HAP-1 (cell line): ENCODE measurements at regions not wholly inside any gene's neighbourhood (a gene's known extent, or its start where the extent isn't known, plus 50 kb on each side); places are given as distances from the start of the nearest gene placed in this dataset.
"Not testable (repeated sequence)": the region's sequence is repeated elsewhere in the genome, so short reads cannot be mapped to it uniquely, and the experiment has no call there.

Source experiments
- DNase-seq, 2 experiments: peaks; one replicate each; pipeline ENCODE4 v3.0.0-alpha.2; 2016 to 2020; ENCODE audit warnings: low spot score in 2 of 2
- H3K27me3 ChIP-seq: fragments of 250-450 bp; sonication (Bioruptor Pico); 2 replicates; pipeline ENCODE4 v1.5.1; 2020; ENCODE audit warnings: low read depth, mild to moderate bottlenecking, moderate library complexity
- H3K36me3 ChIP-seq: fragments of 250-450 bp; sonication (Bioruptor Pico); replicated peaks from 2 replicates; pipeline ENCODE4 v1.5.1; 2020; ENCODE audit warnings: mild to moderate bottlenecking
- H3K4me1 ChIP-seq: fragments of 250-450 bp; sonication (Bioruptor Pico); 2 replicates; pipeline ENCODE4 v1.5.1; 2020; ENCODE audit warnings: mild to moderate bottlenecking
- H3K4me3 ChIP-seq: fragments of 250-450 bp; sonication (Bioruptor Pico); 2 replicates; pipeline ENCODE4 v1.5.1; 2020; ENCODE audit warnings: mild to moderate bottlenecking, moderate library complexity
- H3K9me3 ChIP-seq: fragments of 250-450 bp; sonication (Bioruptor Pico); 2 replicates; pipeline ENCODE4 v1.5.1; 2020; ENCODE audit warnings: mild to moderate bottlenecking, moderate library complexity
- in situ Hi-C: fragments of 300-500 bp; cut with MboI; formaldehyde crosslinking; loops from 3 replicates; pipeline ENCODE4 v1.14.3; 2020; ENCODE audit warnings: low sequenced_read_pairs, inconsistent platforms, mixed read lengths

DNA sequence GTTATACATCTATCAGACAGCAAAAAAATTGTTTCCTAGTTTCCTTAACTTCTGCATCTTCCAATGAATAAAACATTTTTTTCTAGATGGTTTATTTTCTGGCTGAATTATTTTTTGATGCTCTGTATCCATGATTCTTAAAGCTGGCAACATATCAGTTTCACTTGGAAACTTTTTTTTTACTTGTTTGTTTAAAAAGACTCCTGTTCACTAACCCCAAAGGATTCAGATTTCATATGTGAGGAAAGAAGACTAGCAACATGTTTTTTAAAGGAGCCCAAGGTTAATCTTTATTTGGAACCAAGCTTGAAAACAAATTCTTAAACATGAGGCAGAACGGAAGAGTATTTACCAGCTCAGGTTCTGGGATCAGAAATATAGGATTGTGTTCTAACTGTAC is 632.3 kb downstream of the SLITRK6 start:
- DNase-seq: no peak
- in situ Hi-C loops: no loop called here

DNA sequence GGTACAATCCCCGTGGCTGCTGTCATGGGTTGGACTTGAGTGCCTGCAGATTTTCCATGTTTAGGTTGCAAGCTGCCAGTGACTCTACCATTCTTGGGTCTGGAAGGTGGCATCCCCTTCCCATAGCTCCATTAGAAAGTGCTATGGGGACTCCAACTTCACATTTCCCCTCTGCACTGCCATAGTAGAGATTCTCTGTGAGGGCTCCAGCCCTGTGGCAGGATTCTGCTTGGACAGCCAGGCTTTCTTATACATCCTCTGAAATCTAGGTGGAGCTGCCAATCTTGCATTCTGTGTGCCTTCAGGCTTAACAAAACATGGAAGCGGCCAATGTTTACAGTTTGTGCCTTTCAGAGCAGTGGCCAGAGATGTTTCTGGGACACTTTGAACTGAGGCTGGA is 636.2 kb downstream of the SLITRK6 start:
- Histone ChIP-seq H3K36me3 (no peaks in the 10 kb centered on the region), H3K27me3 (no peaks in the 10 kb centered on the region), H3K4me3 (no peak overlapping the region), H3K9me3 (no peaks in the 10 kb centered on the region), H3K4me1 (no peaks in the 10 kb centered on the region)
- in situ Hi-C loops: no loop called here
- DNase-seq: no peak

More for the DNA sequence above, 632.3 kb downstream of the SLITRK6 start:
- H3K27me3 ChIP-seq: no peaks in the 10 kb centered on the region
- H3K36me3 ChIP-seq: no peaks in the 10 kb centered on the region
- H3K9me3 ChIP-seq: no peaks in the 10 kb centered on the region
- no peak overlapping the region for H3K4me3 ChIP-seq
- H3K4me1 ChIP-seq: no peaks in the 10 kb centered on the region

DNA sequence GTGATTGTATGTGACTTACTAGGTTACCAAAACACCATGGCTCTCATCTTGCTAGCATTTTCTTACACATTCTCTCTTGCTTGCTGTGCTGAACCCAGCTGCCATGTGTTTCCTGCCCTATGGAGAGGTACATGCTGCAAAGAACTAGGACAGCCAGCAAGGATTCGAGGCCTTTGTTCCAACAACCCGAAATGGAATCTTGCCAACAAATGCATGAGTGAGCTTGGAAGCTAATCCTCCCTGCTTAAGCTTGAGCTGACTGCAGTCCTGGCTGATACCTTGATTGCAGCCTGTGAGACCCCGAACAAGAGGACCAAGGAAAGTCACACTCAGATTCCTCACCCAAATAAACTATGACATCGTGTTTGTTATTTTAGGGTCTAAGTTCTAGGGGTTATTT is 651.2 kb downstream of the SLITRK6 start:
- peak; percentile 61 to 68 for DNase-seq
- no peak overlapping the region for H3K4me3 ChIP-seq
- no peaks in the 10 kb centered on the region for H3K27me3 ChIP-seq

DNA sequence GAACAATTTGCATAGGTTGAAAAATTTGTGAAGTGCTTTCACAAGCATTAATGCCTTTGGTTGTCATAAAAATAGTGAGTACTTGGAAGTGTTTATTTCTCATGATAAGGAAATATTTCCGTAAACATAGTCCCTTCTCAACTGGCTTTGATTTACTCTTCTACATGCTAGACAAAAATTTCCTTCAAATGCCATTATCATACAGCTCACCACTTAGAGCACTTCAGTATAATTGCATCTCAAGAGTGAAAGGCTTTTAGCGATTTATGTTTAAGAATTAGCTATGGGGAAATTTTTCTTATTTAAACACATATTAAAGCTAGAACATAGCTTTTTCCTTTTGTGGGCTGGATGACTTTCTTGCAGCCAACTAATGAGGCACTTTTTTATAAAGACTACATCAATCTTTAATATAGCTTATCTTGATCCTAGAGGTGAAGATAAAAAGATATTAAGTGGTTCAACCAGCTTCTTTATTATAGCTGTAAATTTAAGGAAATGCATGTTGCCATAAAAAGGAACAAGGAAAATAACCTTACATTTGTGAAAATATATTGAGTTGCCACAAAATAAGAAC is 656.8 kb downstream of the SLITRK6 start:
- no peaks in the 10 kb centered on the region for H3K36me3 ChIP-seq
- in situ Hi-C loops: no loop called here
- DNase-seq: no peak
- H3K4me1 ChIP-seq: peaks cover 17% of the 10 kb centered on the region
- H3K4me3 ChIP-seq: no peak overlapping the region
- no peaks in the 10 kb centered on the region for H3K9me3 ChIP-seq
- H3K27me3 ChIP-seq: no peaks in the 10 kb centered on the region

More for the DNA sequence above, 651.2 kb downstream of the SLITRK6 start:
- in situ Hi-C loops: no loop called here
- no peaks in the 10 kb centered on the region for H3K36me3 ChIP-seq
- H3K9me3 ChIP-seq: no peaks in the 10 kb centered on the region
- no peaks in the 10 kb centered on the region for H3K4me1 ChIP-seq

DNA sequence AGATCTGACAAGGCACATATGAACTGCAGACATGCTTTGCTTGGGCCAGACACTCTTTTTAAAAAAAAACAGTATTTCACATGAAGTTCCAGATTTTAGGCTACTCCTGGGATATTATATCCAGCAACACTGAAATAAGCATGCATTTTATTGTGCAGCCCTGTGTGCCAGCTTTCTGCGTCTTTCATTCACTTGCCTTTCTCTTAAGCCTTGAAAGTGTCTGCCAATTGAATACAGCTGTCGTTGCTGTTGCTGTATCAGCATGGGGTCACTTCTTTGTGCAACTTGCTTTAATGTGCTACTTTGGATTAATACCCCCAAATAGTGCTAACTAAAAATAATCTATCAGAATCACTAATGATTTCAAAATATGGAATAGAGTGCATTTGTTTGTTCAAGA is 657.8 kb downstream of the SLITRK6 start:
- H3K4me3 ChIP-seq: no peak overlapping the region
- H3K36me3 ChIP-seq: no peaks in the 10 kb centered on the region
- no peaks in the 10 kb centered on the region for H3K9me3 ChIP-seq
- H3K27me3 ChIP-seq: no peaks in the 10 kb centered on the region
- peaks cover 24% of the 10 kb centered on the region for H3K4me1 ChIP-seq
- in situ Hi-C loops: no loop called here
- no peak for DNase-seq

DNA sequence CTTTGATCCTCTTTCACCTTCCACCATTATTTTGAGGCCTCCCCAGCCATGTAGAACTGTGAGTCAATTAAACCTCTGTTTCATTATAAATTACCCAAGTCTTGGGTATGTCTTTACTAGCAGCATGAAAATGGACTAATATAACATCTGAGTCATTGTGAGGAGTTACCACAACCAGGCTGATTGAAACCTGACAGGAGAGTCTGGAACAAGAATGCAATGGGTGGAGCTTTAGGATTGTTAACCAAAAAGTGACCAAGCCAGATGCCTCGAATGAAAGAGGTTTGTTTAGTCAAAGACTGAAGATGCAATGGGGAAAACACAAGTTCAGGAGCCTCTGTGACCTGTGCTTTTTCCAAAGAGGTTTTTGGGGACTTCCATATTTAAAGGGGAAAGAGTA is 659.0 kb downstream of the SLITRK6 start:
- in situ Hi-C loops: no loop called here
- Histone ChIP-seq H3K27me3 (no peaks in the 10 kb centered on the region), H3K36me3 (no peaks in the 10 kb centered on the region), H3K4me3 (no peak overlapping the region), H3K4me1 (peaks cover 24% of the 10 kb centered on the region), H3K9me3 (no peaks in the 10 kb centered on the region)
- DNase-seq: no peak

DNA sequence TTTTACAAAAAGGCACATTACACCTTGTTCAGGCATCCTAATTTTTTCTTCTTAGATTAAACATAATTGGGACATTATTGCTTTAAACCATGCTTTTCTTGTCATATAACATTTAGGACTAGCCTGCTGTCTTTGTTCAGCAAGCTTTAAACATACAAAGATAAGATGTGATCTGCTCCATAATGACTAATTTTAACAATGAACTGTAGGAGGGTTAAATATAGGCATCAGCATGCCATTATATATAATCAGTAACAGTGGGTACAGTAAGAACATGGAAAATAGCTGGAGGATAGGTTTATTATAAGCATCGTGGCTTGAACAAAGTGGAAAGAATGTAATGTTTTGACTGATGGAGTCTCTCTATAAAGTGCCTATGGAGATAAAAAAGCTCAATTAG is 661.7 kb downstream of the SLITRK6 start:
- H3K36me3 ChIP-seq: no peaks in the 10 kb centered on the region

DNA sequence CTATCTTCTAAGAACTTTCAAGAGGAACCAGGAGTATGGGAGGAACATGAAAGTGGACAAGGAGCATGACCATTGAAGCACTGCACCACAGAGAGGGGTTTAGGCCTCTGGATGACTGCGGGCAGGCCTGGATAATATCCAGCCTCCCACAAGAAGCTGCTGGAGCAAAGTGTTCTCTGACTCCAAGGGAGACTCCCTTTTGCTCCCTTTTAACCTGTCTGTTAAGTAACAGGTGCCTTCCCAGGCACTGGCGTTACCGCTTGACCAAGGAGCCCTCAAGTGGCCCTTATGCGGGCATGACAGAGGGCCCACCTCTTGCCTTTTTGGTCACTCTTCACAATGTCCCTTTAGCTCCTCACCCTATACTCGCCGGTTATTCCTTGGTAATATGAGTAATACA is 666.2 kb downstream of the SLITRK6 start:
- in situ Hi-C loops: no loop called here
- Histone ChIP-seq H3K36me3 (no peaks in the 10 kb centered on the region), H3K4me1 (peaks cover 9% of the 10 kb centered on the region)

More for the DNA sequence above, 661.7 kb downstream of the SLITRK6 start:
- no peak overlapping the region for H3K4me3 ChIP-seq
- peaks cover 24% of the 10 kb centered on the region for H3K4me1 ChIP-seq
- peak in 1 of 2 experiments; percentile 94 for DNase-seq
- H3K9me3 ChIP-seq: no peaks in the 10 kb centered on the region
- in situ Hi-C loops: no loop called here
- no peaks in the 10 kb centered on the region for H3K27me3 ChIP-seq

DNA sequence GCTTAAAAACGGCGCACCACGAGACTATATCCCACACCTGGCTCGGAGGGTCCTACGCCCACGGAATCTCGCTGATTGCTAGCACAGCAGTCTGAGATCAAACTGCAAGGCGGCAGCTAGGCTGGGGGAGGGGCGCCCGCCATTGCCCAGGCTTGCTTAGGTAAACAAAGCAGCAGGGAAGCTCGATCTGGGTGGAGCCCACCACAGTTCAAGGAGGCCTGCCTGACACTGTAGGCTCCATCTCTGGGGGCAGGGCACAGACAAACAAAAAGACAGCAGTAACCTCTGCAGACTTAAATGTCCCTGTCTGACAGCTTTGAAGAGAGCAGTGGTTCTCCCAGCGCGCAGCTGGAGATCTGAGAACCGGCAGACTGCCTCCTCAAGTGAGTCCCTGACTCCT is 675.7 kb downstream of the SLITRK6 start:
- DNase-seq, H3K4me3 ChIP-seq, H3K27me3 ChIP-seq, in situ Hi-C loops, H3K4me1 ChIP-seq, H3K9me3 ChIP-seq, H3K36me3 ChIP-seq: not testable (repeated sequence)

More for the DNA sequence above, 666.2 kb downstream of the SLITRK6 start:
- no peaks in the 10 kb centered on the region for H3K9me3 ChIP-seq
- no peak for DNase-seq
- H3K4me3 ChIP-seq: no peak overlapping the region
- no peaks in the 10 kb centered on the region for H3K27me3 ChIP-seq

DNA sequence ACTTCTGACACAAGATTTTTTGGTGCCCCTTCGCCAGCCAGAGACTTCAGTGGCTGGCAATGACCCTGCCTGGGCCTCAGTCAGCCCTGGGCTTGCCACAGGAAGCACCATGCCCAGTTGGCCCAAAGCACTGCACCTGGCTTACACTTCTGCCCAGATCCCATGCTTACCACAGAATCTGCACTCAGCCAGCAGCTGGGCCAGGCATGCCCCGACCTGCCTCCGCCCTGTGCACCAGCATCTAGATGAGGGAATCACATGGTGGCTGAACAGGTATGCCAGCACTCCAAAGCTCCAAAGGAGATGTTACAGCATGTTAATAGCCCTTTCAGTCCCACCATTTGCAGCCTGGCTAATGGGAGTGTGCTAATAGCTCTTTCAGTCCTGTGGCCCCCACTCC is 690.9 kb downstream of the SLITRK6 start:
- Histone ChIP-seq H3K4me1 (peaks cover 16% of the 10 kb centered on the region), H3K36me3 (no peaks in the 10 kb centered on the region), H3K9me3 (no peaks in the 10 kb centered on the region), H3K27me3 (no peaks in the 10 kb centered on the region), H3K4me3 (no peak overlapping the region)
- DNase-seq: no peak
- in situ Hi-C loops: no loop called here

DNA sequence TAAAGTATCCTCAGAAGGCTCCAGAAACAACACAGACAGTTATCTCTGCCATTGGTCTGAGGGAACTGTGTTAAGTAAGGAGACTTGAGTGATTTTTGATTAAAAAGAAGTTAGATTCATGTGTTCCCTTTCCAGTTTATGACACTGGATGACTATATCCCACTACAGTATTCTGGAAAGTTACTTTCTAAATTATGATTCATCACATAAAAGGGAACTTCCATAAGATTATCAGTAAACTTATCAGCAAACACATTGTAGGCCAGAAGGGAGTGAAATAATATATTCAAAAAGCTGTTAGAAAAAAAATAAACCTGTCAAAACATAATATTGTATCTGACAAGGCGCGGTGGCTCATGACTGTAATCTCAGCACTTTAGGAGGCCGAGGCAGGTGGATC is 700.0 kb downstream of the SLITRK6 start:
- Histone ChIP-seq H3K4me1 (no peaks in the 10 kb centered on the region), H3K9me3 (no peaks in the 10 kb centered on the region), H3K4me3 (no peak overlapping the region), H3K36me3 (no peaks in the 10 kb centered on the region), H3K27me3 (no peaks in the 10 kb centered on the region)
- no peak for DNase-seq
- in situ Hi-C loops: no loop called here

DNA sequence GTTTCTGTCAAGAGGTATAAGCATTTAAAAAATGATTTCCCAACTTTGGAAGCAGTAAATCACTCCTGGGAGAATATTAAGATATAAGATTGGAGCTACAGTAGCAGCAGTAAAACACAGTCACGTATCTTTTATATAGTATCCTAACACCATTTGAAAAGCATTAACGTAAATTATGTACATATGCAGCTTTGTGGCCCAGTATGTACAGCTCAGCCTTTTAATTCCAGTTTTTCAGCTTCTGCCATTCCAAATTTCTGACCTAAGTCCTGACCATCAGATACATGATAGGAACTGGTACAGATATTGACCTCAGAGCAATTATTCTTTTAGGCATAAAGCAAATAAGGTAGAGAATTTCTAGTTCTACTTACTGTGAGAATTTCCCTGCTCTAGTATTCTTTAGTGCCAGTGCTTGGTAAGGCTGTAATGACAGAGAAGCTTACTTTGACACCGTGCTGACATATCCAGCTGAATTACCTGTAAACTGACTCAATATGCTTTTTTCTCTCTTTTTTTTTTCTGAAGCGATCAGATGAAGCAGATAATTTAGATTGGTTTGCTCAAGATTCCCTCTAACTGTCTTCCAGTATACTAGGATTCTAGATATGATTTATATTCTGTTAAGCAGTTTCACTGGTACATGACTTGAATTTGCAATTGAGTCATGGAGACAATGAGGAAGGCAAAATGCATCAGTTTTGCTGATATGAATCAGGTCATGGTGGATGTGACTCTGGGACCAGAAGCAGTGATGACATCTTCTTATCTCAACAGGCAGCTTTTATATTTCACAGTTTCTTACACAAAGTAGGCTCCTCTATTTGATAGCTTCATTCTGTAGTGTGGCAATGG is 703.6 kb downstream of the SLITRK6 start:
- no peaks in the 10 kb centered on the region for H3K27me3 ChIP-seq
- H3K36me3 ChIP-seq: no peaks in the 10 kb centered on the region
- no peak for DNase-seq
- in situ Hi-C loops: no loop called here
- no peaks in the 10 kb centered on the region for H3K4me1 ChIP-seq
- no peaks in the 10 kb centered on the region for H3K9me3 ChIP-seq
- no peak overlapping the region for H3K4me3 ChIP-seq

DNA sequence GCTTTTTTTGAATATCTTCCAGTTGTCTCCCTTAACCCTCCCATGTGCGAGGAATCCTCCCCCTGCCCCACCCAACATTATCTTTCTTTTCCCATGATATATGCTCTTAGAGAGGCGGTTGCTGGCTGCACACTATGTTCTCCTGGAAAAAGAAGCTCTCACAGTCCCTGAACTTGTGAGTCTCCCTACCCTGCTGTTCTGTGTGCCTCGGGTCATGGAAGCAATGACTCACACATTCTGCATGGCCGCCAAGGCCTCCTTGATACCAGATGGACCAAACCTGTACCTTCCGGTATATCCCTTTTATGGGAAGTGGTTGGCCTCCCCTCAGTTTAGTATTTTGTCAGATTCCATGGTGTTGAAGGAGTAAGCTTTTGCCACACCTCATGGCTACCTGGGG is 705.4 kb downstream of the SLITRK6 start:
- H3K27me3 ChIP-seq: no peaks in the 10 kb centered on the region
- no peaks in the 10 kb centered on the region for H3K9me3 ChIP-seq
- no peak overlapping the region for H3K4me3 ChIP-seq
- in situ Hi-C loops: no loop called here
- H3K36me3 ChIP-seq: no peaks in the 10 kb centered on the region
- no peaks in the 10 kb centered on the region for H3K4me1 ChIP-seq
- DNase-seq: no peak

DNA sequence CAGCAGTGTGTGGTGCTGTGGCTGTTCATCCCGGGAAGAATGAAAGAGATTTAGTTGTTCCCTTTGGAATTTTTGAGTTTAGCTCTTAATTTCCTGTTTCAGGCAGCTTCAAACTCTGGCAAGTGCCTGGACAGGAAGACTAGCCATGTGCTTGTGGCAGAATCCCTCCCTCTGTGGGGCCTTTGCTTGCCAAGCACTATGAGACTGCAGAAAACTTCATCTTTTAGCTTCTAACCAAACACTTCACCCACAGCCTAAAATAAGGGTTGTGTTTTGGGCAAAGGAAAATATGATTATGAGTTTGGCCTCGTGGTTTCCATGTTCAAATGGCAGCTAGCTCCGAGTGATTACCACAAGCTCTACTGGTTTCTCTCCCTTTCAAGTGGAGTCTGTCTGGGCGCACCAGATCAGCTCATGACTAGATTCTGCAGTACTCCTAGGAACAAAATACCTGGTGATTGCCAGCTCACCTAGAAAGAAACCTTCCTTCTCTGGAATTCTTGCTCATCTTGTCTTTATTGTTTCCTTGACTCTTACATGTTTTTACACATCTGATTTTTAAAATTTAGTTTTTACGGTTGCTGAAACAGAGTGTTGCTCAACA is 707.5 kb downstream of the SLITRK6 start:
- no peak for DNase-seq
- Histone ChIP-seq H3K27me3 (no peaks in the 10 kb centered on the region), H3K9me3 (no peaks in the 10 kb centered on the region), H3K4me1 (no peaks in the 10 kb centered on the region), H3K36me3 (no peaks in the 10 kb centered on the region), H3K4me3 (no peak overlapping the region)
- in situ Hi-C loops: no loop called here
